ENCODE measurements at regions not wholly inside any gene's neighbourhood (a gene's known extent, or its start where the extent isn't known, plus 50 kb on each side); places are given as distances from the start of the nearest gene placed in this dataset.

DNA sequence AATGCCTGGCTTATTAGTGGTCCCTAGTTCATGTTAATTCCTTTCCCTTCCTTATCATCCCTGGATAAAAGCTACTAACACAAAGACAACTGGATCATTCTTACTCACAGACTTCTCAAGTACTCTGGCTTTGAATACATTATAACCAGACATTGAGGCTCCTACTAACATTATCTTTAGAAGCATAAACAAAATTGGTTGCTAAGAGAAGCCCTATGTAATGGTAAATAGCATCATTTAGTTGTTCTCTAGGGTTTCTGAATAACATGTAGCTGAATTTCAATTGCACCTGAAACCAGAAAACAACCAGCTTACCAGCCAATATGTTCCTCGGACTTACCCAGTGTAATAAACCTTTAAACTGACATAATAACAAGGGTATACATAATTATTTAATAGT lies 114.1 kb upstream of the NCKAP5 start:
- H3K27ac ChIP-seq (replicated peaks; ENCODE audit: low read length) = no peak overlapping the region
- no peak overlapping the region for H2BK12ac ChIP-seq (ENCODE audit: low read length)
- no CpG with 5 or more reads among the region's 1 CpG for WGBS, 2 donors (ENCODE audit: extremely low coverage in 2 of 2, insufficient read length in 2 of 2, insufficient replicate concordance in 1 of 2)

DNA sequence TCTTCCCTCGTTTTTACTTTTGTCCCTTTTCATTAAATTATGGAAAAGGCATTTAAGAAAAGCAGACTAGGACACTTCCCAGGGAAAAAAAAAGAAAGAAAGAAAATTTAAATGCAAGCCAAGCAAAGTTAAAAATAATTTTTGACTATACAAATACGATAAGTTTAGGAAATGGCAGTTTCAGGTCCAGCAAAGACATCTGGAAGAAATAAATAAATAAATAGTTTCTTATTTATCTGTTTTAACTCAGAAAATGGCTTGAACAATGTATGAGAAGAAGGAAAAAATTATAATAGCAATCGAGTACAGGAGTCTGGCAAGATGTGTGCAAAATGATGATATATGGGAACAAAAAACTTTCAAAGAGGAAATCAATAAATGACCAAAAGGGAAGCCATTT lies 114.6 kb upstream of the NCKAP5 start:
- WGBS, 2 donors (ENCODE audit: extremely low coverage in 2 of 2, insufficient read length in 2 of 2, insufficient replicate concordance in 1 of 2) = no CpG with 5 or more reads among the region's 3 CpGs
- H3K4ac ChIP-seq (ENCODE audit: low read length) = no peak overlapping the region
- peaks cover 7 to 8% of the 10 kb centered on the region in 2 donors for H3K4me1 ChIP-seq (ENCODE audit: control insufficient read depth in 2 of 2, insufficient read depth in 1 of 2, low read depth in 1 of 2, low read length in 2 of 2)
- H3K23ac ChIP-seq (ENCODE audit: low read depth, low read length, poor library complexity) = no peak overlapping the region
- H3K27ac ChIP-seq (replicated peaks; ENCODE audit: low read length) = no peak overlapping the region
- no peak for DNase-seq (ENCODE audit: low spot score)
- H2AK5ac ChIP-seq (ENCODE audit: low read depth, low read length) = no peak overlapping the region
- no peak overlapping the region for H3K18ac ChIP-seq (ENCODE audit: low read length)
- H2BK15ac ChIP-seq (ENCODE audit: low read length) = no peak overlapping the region
- H3K9me3 ChIP-seq (replicated peaks in 1 of 2; ENCODE audit: control insufficient read depth in 2 of 2, insufficient read depth in 1 of 2, low read depth in 1 of 2, low read length in 2 of 2) = no peaks in the 10 kb centered on the region
- no peak overlapping the region for H2AFZ ChIP-seq (ENCODE audit: low read length)
- H2BK120ac ChIP-seq (ENCODE audit: low read depth, low read length) = no peak overlapping the region
- no peak overlapping the region for H2BK5ac ChIP-seq (ENCODE audit: low read length)
- H3K4me2 ChIP-seq (ENCODE audit: insufficient read depth, low read length, poor library complexity, severe bottlenecking) = no peak overlapping the region
- H3K9ac ChIP-seq (ENCODE audit: low read depth, low read length, poor library complexity) = no peak overlapping the region
- no peak overlapping the region for H2BK12ac ChIP-seq (ENCODE audit: low read length)
- no peaks in the 10 kb centered on the region for H3K79me1 ChIP-seq (ENCODE audit: low read depth, low read length)
- no peaks in the 10 kb centered on the region for H3K27me3 ChIP-seq (ENCODE audit: control insufficient read depth in 3 of 3, insufficient read depth in 3 of 3, low read depth in 1 of 3, low read length in 3 of 3)
- H3K4me3 ChIP-seq (ENCODE audit: low read length in 2 of 2) = no peak overlapping the region
- H4K8ac ChIP-seq (ENCODE audit: low read depth, low read length) = no peak overlapping the region
- no peaks in the 10 kb centered on the region for H3K36me3 ChIP-seq (replicated peaks in 1 of 2; ENCODE audit: control insufficient read depth in 2 of 2, insufficient read depth in 2 of 2, low read length in 2 of 2)
- no peak overlapping the region for H3K14ac ChIP-seq (ENCODE audit: low read length)
- H4K91ac ChIP-seq (ENCODE audit: low read depth, low read length, poor library complexity) = no peak overlapping the region

More for the DNA sequence above, 114.1 kb upstream of the NCKAP5 start:
- H3K79me1 ChIP-seq (ENCODE audit: low read depth, low read length) = no peaks in the 10 kb centered on the region
- no peak overlapping the region for H3K9ac ChIP-seq (ENCODE audit: low read depth, low read length, poor library complexity)
- H3K14ac ChIP-seq (ENCODE audit: low read length) = no peak overlapping the region
- H3K4me1 ChIP-seq (ENCODE audit: control insufficient read depth in 2 of 2, insufficient read depth in 1 of 2, low read depth in 1 of 2, low read length in 2 of 2) = peaks cover 7 to 8% of the 10 kb centered on the region in 2 donors
- no peak overlapping the region for H2AFZ ChIP-seq (ENCODE audit: low read length)
- H3K4me2 ChIP-seq (ENCODE audit: insufficient read depth, low read length, poor library complexity, severe bottlenecking) = no peak overlapping the region
- no peak overlapping the region for H4K91ac ChIP-seq (ENCODE audit: low read depth, low read length, poor library complexity)
- no peak overlapping the region for H2BK5ac ChIP-seq (ENCODE audit: low read length)
- no peak overlapping the region for H4K8ac ChIP-seq (ENCODE audit: low read depth, low read length)
- no peak overlapping the region for H3K18ac ChIP-seq (ENCODE audit: low read length)
- no peak overlapping the region for H3K4ac ChIP-seq (ENCODE audit: low read length)
- H3K9me3 ChIP-seq (replicated peaks in 1 of 2; ENCODE audit: control insufficient read depth in 2 of 2, insufficient read depth in 1 of 2, low read depth in 1 of 2, low read length in 2 of 2) = no peaks in the 10 kb centered on the region
- H2AK5ac ChIP-seq (ENCODE audit: low read depth, low read length) = no peak overlapping the region
- no peaks in the 10 kb centered on the region for H3K36me3 ChIP-seq (replicated peaks in 1 of 2; ENCODE audit: control insufficient read depth in 2 of 2, insufficient read depth in 2 of 2, low read length in 2 of 2)
- no peak overlapping the region for H2BK15ac ChIP-seq (ENCODE audit: low read length)
- DNase-seq (ENCODE audit: low spot score) = no peak
- H3K23ac ChIP-seq (ENCODE audit: low read depth, low read length, poor library complexity) = no peak overlapping the region
- no peaks in the 10 kb centered on the region for H3K27me3 ChIP-seq (ENCODE audit: control insufficient read depth in 3 of 3, insufficient read depth in 3 of 3, low read depth in 1 of 3, low read length in 3 of 3)
- H3K4me3 ChIP-seq (ENCODE audit: low read length in 2 of 2) = no peak overlapping the region
- no peak overlapping the region for H2BK120ac ChIP-seq (ENCODE audit: low read depth, low read length)

DNA sequence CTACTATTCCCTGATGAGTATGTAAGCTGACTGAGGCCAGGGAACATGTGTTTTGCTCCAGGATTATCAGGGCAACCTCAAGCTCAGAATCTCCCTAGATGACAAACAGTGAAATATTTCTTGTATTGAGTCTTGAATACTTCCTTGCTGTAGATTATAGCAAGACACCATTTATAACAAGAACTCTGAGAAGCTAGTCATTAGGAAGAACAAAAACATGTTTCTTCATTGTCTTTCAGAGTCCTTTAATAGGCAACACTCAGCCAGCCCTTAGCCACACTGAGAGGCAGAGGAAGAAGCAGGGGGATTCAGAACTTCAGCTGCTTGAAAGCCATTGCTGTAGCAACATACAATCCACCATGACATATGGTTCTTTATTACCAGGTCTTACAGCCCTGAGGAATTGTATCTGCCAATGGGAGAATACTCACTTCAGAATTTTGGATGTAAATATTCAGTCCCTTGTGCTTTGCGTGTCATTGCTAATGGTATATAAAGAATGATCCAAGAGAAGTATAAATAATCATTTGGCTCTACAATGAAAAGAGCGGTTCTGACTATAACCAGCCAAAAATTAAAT lies 117.5 kb upstream of the NCKAP5 start:
- H2AFZ ChIP-seq (ENCODE audit: low read length) = no peak overlapping the region
- H2BK120ac ChIP-seq (ENCODE audit: low read depth, low read length) = no peak overlapping the region
- H4K91ac ChIP-seq (ENCODE audit: low read depth, low read length, poor library complexity) = no peak overlapping the region
- H3K79me1 ChIP-seq (ENCODE audit: low read depth, low read length) = no peaks in the 10 kb centered on the region
- no peaks in the 10 kb centered on the region for H3K27me3 ChIP-seq (ENCODE audit: control insufficient read depth in 3 of 3, insufficient read depth in 3 of 3, low read depth in 1 of 3, low read length in 3 of 3)
- H3K4me2 ChIP-seq (ENCODE audit: insufficient read depth, low read length, poor library complexity, severe bottlenecking) = no peak overlapping the region
- no peak overlapping the region for H3K14ac ChIP-seq (ENCODE audit: low read length)
- no peak overlapping the region for H3K23ac ChIP-seq (ENCODE audit: low read depth, low read length, poor library complexity)
- H2BK5ac ChIP-seq (ENCODE audit: low read length) = no peak overlapping the region
- no peak overlapping the region for H4K8ac ChIP-seq (ENCODE audit: low read depth, low read length)
- no peaks in the 10 kb centered on the region for H3K9me3 ChIP-seq (replicated peaks in 1 of 2; ENCODE audit: control insufficient read depth in 2 of 2, insufficient read depth in 1 of 2, low read depth in 1 of 2, low read length in 2 of 2)
- H3K9ac ChIP-seq (ENCODE audit: low read depth, low read length, poor library complexity) = no peak overlapping the region
- no peak for DNase-seq (ENCODE audit: low spot score)
- H3K27ac ChIP-seq (replicated peaks; ENCODE audit: low read length) = no peak overlapping the region
- no peak overlapping the region for H2BK12ac ChIP-seq (ENCODE audit: low read length)
- no peak overlapping the region for H3K4ac ChIP-seq (ENCODE audit: low read length)
- peaks cover 6 to 11% of the 10 kb centered on the region in 2 donors for H3K4me1 ChIP-seq (ENCODE audit: control insufficient read depth in 2 of 2, insufficient read depth in 1 of 2, low read depth in 1 of 2, low read length in 2 of 2)
- no peak overlapping the region for H3K4me3 ChIP-seq (ENCODE audit: low read length in 2 of 2)
- no peaks in the 10 kb centered on the region for H3K36me3 ChIP-seq (replicated peaks in 1 of 2; ENCODE audit: control insufficient read depth in 2 of 2, insufficient read depth in 2 of 2, low read length in 2 of 2)
- no peak overlapping the region for H2AK5ac ChIP-seq (ENCODE audit: low read depth, low read length)
- WGBS, 2 donors (ENCODE audit: extremely low coverage in 2 of 2, insufficient read length in 2 of 2, insufficient replicate concordance in 1 of 2) = no CpG with 5 or more reads among the region's 2 CpGs
- no peak overlapping the region for H2BK15ac ChIP-seq (ENCODE audit: low read length)
- H3K18ac ChIP-seq (ENCODE audit: low read length) = no peak overlapping the region

DNA sequence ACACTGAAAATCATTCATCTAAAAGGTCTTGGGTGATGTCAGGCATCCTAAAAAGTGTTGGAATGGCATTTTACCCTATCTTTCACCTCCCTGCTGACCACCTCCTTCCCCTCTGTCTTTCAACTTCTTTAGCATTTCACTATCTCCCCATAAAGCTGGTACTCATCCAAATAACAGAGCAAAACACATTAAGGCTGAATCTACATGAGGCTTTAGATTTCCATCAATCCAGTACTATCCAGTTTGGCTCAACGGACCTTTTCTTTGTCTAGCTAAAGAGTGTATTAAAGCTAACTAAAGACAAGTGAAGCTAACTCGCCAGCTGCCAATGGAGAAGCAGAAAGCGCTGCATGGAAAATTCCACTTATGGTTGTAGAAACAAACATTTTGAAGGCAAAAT lies 122.5 kb upstream of the NCKAP5 start:
- Histone ChIP-seq H3K4me1 (ENCODE audit: control insufficient read depth in 2 of 2, insufficient read depth in 1 of 2, low read depth in 1 of 2, low read length in 2 of 2) (peaks cover 0 to 10% of the 10 kb centered on the region in 2 donors), H2BK15ac (ENCODE audit: low read length) (no peak overlapping the region), H4K91ac (ENCODE audit: low read depth, low read length, poor library complexity) (no peak overlapping the region), H3K18ac (ENCODE audit: low read length) (no peak overlapping the region), H3K23ac (ENCODE audit: low read depth, low read length, poor library complexity) (no peak overlapping the region), H3K4me2 (ENCODE audit: insufficient read depth, low read length, poor library complexity, severe bottlenecking) (no peak overlapping the region), H2BK120ac (ENCODE audit: low read depth, low read length) (no peak overlapping the region), H3K36me3 (replicated peaks in 1 of 2; ENCODE audit: control insufficient read depth in 2 of 2, insufficient read depth in 2 of 2, low read length in 2 of 2) (no peaks in the 10 kb centered on the region), H2BK12ac (ENCODE audit: low read length) (no peak overlapping the region), H2BK5ac (ENCODE audit: low read length) (no peak overlapping the region), H3K4me3 (ENCODE audit: low read length in 2 of 2) (no peak overlapping the region), H3K79me1 (ENCODE audit: low read depth, low read length) (no peaks in the 10 kb centered on the region), H3K9ac (ENCODE audit: low read depth, low read length, poor library complexity) (no peak overlapping the region), H3K4ac (ENCODE audit: low read length) (no peak overlapping the region), H3K14ac (ENCODE audit: low read length) (no peak overlapping the region), H2AFZ (ENCODE audit: low read length) (peak overlapping the region; percentile 57), H3K9me3 (replicated peaks in 1 of 2; ENCODE audit: control insufficient read depth in 2 of 2, insufficient read depth in 1 of 2, low read depth in 1 of 2, low read length in 2 of 2) (peaks cover 0 to 17% of the 10 kb centered on the region in 2 donors), H3K27ac (replicated peaks; ENCODE audit: low read length) (no peak overlapping the region), H2AK5ac (ENCODE audit: low read depth, low read length) (no peak overlapping the region), H3K27me3 (ENCODE audit: control insufficient read depth in 3 of 3, insufficient read depth in 3 of 3, low read depth in 1 of 3, low read length in 3 of 3) (no peaks in the 10 kb centered on the region), H4K8ac (ENCODE audit: low read depth, low read length) (no peak overlapping the region)
- WGBS, 2 donors (ENCODE audit: extremely low coverage in 2 of 2, insufficient read length in 2 of 2, insufficient replicate concordance in 1 of 2) = no CpG with 5 or more reads among the region's 3 CpGs
- DNase-seq (ENCODE audit: low spot score) = no peak

Data from neuronal stem cell (in vitro differentiated cells).